DMS114 treated with DMSO at 0.1 percent for 48 hours (cell line): ENCODE measurements at regions not wholly inside any gene's neighbourhood (a gene's known extent, or its start where the extent isn't known, plus 50 kb on each side); places are given as distances from the start of the nearest gene placed in this dataset.

Experiments
- DNase-seq: peaks from one replicate; lab custom pipeline; 2025; ENCODE audit not compliant: unreplicated experiment; lab: John Stamatoyannopoulos, UW

DNA sequence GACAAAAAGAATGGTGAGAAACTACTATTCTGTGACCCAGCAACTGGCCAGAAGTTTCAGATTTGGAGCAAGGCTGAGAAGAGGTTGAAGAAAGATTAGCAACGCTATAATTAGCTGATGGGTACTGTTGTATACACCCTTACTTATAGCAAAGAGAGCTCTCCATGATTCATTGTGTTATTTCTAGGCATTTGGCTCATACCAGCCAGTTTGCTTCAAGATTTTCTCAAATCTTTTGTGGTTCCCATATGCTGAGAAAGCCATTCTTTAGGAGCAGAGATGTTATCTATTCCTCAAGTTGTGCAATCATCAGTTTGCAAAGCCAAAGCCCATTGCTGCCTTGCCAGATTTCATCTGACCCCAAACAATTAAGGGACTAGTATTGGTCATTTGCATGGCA, 179.4 kb downstream of the ETS1 start:
- DNase-seq = no peak

DNA sequence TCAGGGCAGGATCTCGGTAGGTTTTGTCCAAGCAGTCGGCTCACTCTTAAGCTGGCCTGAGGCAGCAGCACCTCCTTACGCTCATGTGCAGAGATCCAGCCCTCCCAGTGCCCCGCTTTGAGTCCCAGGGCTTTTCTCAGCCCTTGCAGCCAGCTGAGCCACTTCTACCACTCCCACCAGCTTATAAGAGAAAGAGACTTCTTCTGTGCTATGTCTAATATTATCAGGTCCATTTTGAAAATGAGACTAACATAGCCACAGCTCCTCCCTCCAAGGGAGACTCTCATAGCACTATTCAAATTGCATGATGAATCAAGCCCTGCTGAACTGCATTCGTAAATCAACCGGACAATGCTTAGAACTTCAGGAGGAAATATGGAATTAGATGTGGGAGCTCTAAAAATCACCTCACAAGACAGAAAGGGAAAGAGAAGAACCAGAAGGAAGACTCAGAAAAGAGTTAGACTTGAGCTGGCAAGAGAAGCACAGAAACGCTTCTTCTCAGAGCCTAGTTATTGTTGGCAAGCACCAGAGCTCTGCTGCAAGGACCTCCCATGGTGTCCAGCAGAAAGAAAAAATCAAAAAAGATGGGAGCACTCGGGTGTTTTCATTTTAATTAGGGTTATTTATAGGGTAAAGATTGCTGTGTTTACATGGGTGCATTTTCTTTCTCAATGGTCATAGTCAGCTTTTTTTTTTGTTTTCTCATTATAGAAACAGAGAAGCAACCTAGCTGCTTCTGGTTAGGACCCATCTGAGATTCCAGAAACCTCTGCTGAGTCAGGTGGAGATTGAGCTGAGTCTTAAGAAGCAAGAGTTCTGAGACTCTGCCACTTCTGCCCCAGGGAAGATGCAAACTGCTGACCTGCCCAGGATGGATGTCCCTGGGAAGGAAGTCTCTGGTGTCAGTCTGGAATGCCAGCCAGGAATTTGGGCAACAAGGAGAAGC, 181.4 kb downstream of the ETS1 start:
- no peak for DNase-seq

GRCh38 chr11:128405112-128405511, 182.2 kb downstream of the ETS1 start:
- DNase-seq = no peak

- no peak for DNase-seq
Measured at GRCh38 chr11:128404437-128404836, 182.9 kb downstream of the ETS1 start.

DNA sequence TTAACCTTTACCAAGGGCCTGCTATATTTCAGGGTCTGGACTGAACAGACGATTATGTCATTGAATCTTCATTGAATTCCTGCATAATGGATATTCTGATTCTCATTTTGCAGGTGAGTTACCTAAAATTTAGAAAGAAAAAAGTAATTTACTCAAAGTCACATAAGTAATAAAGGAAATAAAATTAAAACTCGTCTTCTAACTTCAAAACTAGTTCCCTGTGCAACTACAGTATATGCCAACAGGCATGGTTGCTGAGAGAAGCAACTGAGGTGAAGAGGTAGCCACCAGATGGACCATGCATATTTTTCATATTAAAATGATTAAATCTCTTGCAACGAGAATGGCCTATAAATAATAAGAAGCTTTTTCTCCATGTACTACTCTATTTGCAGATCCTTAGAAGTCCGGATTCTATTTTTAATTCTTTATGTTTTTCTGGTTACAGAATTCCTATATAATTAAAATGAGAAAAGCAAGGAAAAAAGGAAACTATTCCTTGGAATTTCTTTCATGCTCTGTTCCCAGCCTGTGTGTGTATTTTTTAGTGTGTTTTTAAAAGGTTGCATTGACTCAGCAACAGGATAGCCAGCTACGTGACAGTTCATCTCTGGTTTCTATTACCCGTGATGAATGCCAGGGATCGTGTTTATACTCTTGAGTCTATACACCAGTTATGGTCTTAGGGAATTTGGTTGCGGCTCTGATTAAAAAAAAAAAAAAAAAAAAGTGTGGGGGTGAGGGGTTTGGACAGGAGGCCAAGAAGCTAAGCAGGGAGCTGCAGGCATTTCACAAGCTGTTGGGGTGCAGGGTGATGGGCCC, 186.8 kb downstream of the ETS1 start:
- no peak for DNase-seq

- no peak for DNase-seq
Measured at GRCh38 chr11:128399251-128400121, 187.9 kb downstream of the ETS1 start.

DNA sequence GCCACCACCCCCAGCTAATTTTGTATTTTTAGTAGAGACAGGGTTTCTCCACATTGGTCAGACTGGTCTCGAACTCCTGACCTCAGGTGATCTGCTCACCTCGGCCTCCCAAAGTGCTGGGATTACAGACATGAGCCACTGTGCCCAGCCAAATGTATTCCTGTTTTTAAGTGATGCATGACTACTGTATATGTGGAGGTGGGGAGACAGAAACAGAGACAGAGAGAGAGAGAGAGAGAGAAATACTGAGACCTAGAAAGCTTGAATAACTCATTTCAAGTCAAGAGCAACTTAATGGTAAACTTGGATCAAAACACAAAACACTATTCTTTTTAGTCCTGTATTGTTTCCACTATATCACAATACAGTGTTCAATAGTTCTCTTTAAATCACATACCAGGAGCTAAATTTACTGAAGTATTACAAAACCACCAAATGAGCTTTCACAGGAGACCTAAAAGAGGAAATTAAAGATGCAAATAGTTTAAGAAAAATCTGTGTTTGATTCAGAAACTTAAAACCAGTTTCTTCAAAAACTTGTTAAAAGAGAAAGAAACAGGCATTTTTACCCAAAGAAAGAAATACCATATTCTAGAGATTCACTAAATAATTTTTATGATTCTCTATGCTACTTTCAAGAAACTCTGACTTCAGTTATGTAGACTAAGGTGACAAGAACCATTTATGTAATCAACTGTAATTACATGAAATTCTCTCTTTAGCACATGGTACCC, 188.7 kb downstream of the ETS1 start:
- DNase-seq = no peak

DNA sequence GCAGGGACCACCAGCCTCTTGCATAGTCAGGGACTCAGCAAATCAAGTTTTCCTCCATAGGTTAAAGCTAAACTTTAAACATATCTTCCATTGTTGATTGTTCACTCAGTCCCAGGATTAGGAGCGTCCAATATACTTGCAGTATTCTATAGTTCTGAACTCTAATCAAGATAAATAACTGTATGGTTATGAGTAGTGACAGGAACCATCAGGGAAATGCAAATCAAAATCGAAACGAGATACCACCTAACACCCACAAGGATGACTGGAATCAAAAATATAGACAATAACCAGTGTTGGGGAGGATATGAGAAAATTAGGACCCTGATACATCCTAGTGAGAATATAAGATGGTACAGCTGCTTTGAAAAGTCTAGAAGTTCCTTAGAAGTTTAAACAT, 190.0 kb downstream of the ETS1 start:
- no peak for DNase-seq

- DNase-seq = no peak
Measured at GRCh38 chr11:128394431-128395089, 192.8 kb downstream of the ETS1 start.

DNA sequence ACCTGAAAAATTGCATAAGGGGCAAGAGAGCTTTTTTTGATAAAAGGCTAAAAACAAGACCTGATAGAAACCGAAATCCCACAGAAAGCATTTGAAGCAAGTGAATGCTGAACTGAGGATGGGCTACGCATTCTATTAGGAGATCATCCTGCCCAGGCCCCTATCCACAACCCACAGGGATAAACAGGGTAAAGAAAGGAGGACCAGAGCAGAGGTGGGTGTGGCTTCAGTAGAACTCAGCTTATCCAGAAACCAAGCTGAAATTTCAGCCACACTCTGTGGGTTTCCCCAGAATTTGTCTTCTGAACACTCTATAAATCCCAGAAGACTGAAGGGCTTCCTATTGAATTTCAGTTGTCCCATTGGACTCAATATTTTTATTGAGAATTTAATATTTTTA, 195.1 kb downstream of the ETS1 start:
- no peak for DNase-seq

DNA sequence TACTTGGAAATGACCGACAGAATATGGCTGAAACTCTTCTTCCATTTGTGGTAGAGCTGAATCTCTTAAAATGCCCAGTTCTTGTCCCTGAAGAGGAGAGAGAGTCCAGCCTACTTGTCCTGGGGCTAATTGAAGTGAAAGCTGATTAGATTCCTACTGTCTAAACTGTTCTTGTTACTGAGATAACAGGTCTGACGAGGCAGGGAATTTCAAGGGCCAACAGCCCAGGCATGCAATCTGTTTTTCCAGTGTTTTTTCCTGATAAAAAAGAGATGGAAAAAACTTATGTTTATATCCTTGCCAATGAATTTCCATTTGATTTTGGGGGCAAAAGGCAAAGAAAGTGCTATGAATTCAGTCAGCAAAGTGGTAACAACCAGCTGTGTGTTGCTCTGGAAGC, 195.5 kb downstream of the ETS1 start:
- DNase-seq = no peak

DNA sequence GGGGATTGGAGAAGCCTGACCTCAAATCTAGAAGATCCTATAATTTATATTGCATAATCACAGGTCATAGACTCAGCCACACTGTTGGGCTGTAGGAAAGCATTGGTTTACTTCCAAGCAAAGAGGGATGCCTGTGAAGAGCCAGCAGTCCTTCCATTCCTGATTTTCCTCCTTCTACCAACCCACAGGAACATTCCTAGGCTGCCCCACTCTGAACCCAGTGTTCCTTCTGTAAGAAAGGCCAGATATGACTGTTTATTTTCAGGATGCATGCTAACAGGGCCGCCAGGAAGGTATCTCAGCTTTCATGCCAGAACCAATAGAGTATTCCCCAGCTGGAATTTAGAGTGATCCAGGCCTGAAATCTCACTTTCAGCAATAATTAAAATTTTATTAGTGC, 197.1 kb downstream of the ETS1 start:
- no peak for DNase-seq

DNA sequence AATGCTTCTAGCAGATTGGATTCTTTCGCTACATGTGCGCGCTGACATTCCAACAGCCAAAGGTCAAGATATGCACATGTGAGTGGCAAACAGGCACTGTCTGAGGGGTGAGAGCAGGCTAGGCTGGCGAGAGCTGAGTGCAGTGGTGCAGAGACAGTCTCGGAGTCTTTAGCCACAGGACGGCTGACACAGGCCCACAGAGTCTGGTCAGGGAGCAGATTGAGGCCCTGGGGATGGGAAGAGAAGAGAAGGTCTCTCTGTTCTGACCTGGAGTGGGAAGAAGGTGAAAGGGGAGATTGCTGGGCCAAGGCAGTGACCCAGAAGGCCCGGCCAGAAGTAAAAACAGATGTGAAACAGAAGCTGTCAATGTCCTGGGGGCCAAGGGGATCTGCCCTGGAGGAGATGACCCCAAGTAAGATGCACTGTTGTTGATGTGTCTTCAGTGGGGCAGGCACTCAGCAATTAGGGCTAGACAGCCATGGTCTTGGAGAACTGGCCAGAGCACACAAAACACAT, 197.8 kb downstream of the ETS1 start:
- no peak for DNase-seq

GRCh38 chr11:128388206-128388815, 199.0 kb downstream of the ETS1 start:
- no peak for DNase-seq

- no peak for DNase-seq
Measured at GRCh38 chr11:128379587-128380580, 207.5 kb downstream of the ETS1 start.

DNA sequence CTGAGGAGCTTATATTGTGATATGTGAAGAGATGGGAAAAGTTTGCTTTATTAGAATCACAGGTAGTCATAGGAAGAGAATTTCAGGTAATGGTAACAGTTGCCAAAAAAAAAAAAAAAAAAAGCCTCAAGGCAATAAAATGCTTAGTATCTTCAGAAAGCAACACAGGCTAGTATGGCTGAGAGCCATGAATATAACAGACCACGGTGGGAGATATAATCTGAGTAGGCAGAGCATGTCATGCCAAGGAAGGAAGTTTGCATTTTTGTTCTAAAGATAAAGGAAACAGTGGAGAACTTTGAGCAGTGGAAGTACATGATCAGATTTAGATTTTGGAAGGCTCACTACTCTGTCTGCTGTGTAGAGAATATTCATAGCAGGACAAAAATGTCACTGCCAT, 211.4 kb downstream of the ETS1 start:
- no peak for DNase-seq

GRCh38 chr11:128374026-128374425, 213.3 kb downstream of the ETS1 start:
- DNase-seq = no peak

DNA sequence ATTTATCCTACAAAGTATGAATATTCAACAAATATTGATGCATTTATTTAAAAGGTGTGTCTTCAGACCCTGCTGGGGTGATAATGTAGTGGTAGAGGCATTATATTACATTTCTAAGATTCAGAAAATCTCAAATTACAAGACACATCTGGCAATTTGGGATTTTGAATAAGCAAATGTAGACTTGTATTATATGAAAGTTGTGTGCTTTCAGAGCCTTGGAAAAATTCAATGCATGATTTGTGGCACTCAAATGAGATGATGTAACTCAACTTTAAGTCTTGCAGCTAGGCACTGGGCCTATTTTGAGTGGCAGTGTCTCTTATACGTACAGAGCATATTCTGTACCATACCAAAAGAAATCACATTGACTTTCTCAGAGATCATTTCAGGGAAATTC, 214.4 kb downstream of the ETS1 start:
- DNase-seq = no peak
